IMR-90 (cell line): ENCODE measurements at regions not wholly inside any gene's neighbourhood (a gene's known extent, or its start where the extent isn't known, plus 50 kb on each side); places are given as distances from the start of the nearest gene placed in this dataset.

Experiments used
- ATAC-seq: fragments of 200-7000 bp; cut with Tn5 transposase; 2 replicates; pipeline ENCODE4 v1.9.1; 2020; ENCODE audit warnings: low read depth, mild to moderate bottlenecking, moderate library complexity
- BruUV-seq: library from RNA; stranded (reverse); fragments of 400-500 nt; replicated peaks from 2 replicates; lab custom pipeline; 2021; lab: Mats Ljungman, UMichigan
- CTCF ChIA-PET: fragments of 300-600 bp; formaldehyde crosslinking; extraction: SDS; loops from one replicate; lab custom pipeline; 2021; ENCODE audit warnings: antibody characterized with exemption; lab: Yijun Ruan, JAX
- POLR2A ChIA-PET: fragments of 300-600 bp; sonication (Branson Sonifier 250); formaldehyde crosslinking; loops from one replicate; lab custom pipeline; 2022; ENCODE audit warnings: antibody characterized with exemption; ENCODE audit not compliant: unreplicated experiment; lab: Charles Lee
- DNase-seq: peaks from one replicate; pipeline ENCODE4 v3.0.0; 2013
- H2AFZ ChIP-seq: replicated peaks from 2 replicates; pipeline ENCODE3; 2013; ENCODE audit warnings: low read length, mild to moderate bottlenecking; ENCODE audit not compliant: poor library complexity
- H2AK5ac ChIP-seq: 2 replicates; pipeline ENCODE4 v1.6.1; 2013; ENCODE audit warnings: low read depth, low read length, inconsistent platforms
- H2AK9ac ChIP-seq: replicated peaks from 2 replicates; pipeline ENCODE3; 2013; ENCODE audit warnings: mild to moderate bottlenecking, low read depth, low read length, moderate library complexity; ENCODE audit not compliant: poor library complexity
- H2BK120ac ChIP-seq: 2 replicates; pipeline ENCODE4 v1.6.1; 2013; ENCODE audit warnings: low read depth, low read length, inconsistent platforms
- H2BK15ac ChIP-seq: 3 replicates; pipeline ENCODE4 v1.6.1; 2013; ENCODE audit warnings: low read depth, low read length, inconsistent platforms
- H2BK20ac ChIP-seq: 2 replicates; pipeline ENCODE4 v1.6.1; 2013; ENCODE audit warnings: low read depth, mild to moderate bottlenecking, inconsistent platforms, low read length, moderate library complexity
- H2BK5ac ChIP-seq: 2 replicates; pipeline ENCODE4 v1.6.1; 2013; ENCODE audit warnings: mild to moderate bottlenecking, low read depth, low read length, inconsistent platforms; ENCODE audit not compliant: poor library complexity, severe bottlenecking
- H3K14ac ChIP-seq: replicated peaks from 2 replicates; pipeline ENCODE4 v1.6.1; 2013; ENCODE audit warnings: low read depth, low read length, inconsistent platforms
- H3K18ac ChIP-seq: 2 replicates; pipeline ENCODE4 v1.6.1; 2013; ENCODE audit warnings: low read depth, low read length, control low read depth
- H3K23ac ChIP-seq: 2 replicates; pipeline ENCODE4 v1.6.1; 2013; ENCODE audit warnings: low read depth, low read length, inconsistent platforms
- H3K27ac ChIP-seq: 2 replicates; pipeline ENCODE4 v1.5.1; 2013; ENCODE audit warnings: mild to moderate bottlenecking, control low read depth, low read length; ENCODE audit not compliant: insufficient read depth
- H3K27me3 ChIP-seq: 2 replicates; pipeline ENCODE4 v1.6.1; 2013; ENCODE audit warnings: low read length; ENCODE audit not compliant: control insufficient read depth, insufficient read depth
- H3K36me3 ChIP-seq: 2 replicates; pipeline ENCODE4 v1.6.1; 2013; ENCODE audit warnings: low read length, mixed read lengths; ENCODE audit not compliant: control insufficient read depth, insufficient read depth
- H3K4ac ChIP-seq: 2 replicates; pipeline ENCODE4 v1.6.1; 2013; ENCODE audit warnings: low read depth, low read length, inconsistent platforms
- H3K4me1 ChIP-seq: 2 replicates; pipeline ENCODE4 v1.6.1; 2013; ENCODE audit warnings: low read length, mixed read lengths; ENCODE audit not compliant: control insufficient read depth, insufficient read depth
- H3K4me2 ChIP-seq: 2 replicates; pipeline ENCODE4 v1.6.1; 2013; ENCODE audit warnings: low read depth, mild to moderate bottlenecking, control low read depth, low read length, moderate library complexity
- H3K4me3 ChIP-seq: 2 replicates; pipeline ENCODE4 v1.5.1; 2013; ENCODE audit warnings: low read depth, mild to moderate bottlenecking, control low read depth, low read length, moderate library complexity; ENCODE audit not compliant: insufficient read depth
- H3K56ac ChIP-seq: 2 replicates; pipeline ENCODE4 v1.6.1; 2013; ENCODE audit warnings: low read length, inconsistent platforms; ENCODE audit not compliant: insufficient read depth; ENCODE audit errors: extremely low read depth
- H3K79me1 ChIP-seq, 2 experiments: 2 replicates each; pipeline ENCODE4 v1.6.1; 2013; ENCODE audit warnings: low read length in 2 of 2, inconsistent platforms in 1 of 2, low read depth in 1 of 2
- H3K9ac ChIP-seq: 2 replicates; pipeline ENCODE4 v1.6.1; 2013; ENCODE audit warnings: low read depth, low read length, control low read depth
- H3K9me1 ChIP-seq: 2 replicates; pipeline ENCODE4 v1.6.1; 2013; ENCODE audit warnings: low read length, inconsistent platforms; ENCODE audit not compliant: insufficient read depth
- H3K9me3 ChIP-seq: 2 replicates; pipeline ENCODE4 v1.6.1; 2013; ENCODE audit warnings: low read length; ENCODE audit not compliant: control insufficient read depth, insufficient read depth
- H4K20me1 ChIP-seq: 2 replicates; pipeline ENCODE4 v1.6.1; 2013; ENCODE audit warnings: low read length, inconsistent platforms; ENCODE audit not compliant: insufficient read depth
- H4K5ac ChIP-seq: 2 replicates; pipeline ENCODE4 v1.6.1; 2013; ENCODE audit warnings: mild to moderate bottlenecking, low read depth, low read length, control low read depth
- H4K8ac ChIP-seq, 2 experiments: 2 replicates each; pipeline ENCODE4 v1.6.1; 2013; ENCODE audit warnings: low read depth in 2 of 2, low read length in 2 of 2, control low read depth in 1 of 2, inconsistent platforms in 1 of 2
- H4K91ac ChIP-seq: 2 replicates; pipeline ENCODE4 v1.6.1; 2013; ENCODE audit warnings: low read depth, low read length, inconsistent platforms; ENCODE audit not compliant: insufficient read depth
- MAZ ChIP-seq: IDR thresholded peaks from 2 replicates; pipeline ENCODE4 v1.6.1; 2012; ENCODE audit warnings: low read depth, mild to moderate bottlenecking, low read length, improper control_type of control experiment, moderate library complexity, borderline replicate concordance
- NFE2L2 ChIP-seq: fragments of 150-350 bp; IDR thresholded peaks from 2 replicates; pipeline ENCODE4 v1.6.1; 2016; ENCODE audit warnings: low read depth, mild to moderate bottlenecking, low read length
- RAD21 ChIP-seq: IDR thresholded peaks from 2 replicates; pipeline ENCODE4 v1.6.1; 2012; ENCODE audit warnings: low read length, improper control_type of control experiment
- WGBS, 2 experiments: methylation state at CpG; one replicate each; pipeline versions ENCODE4 v1.1.5 to v1.1.7; 2013; ENCODE audit warnings: missing lambda C conversion rate in 2 of 2; ENCODE audit not compliant: insufficient read length in 1 of 2; ENCODE audit errors: extremely low coverage in 2 of 2; 5-methylcytosine and 5-hydroxymethylcytosine counted together
- dilution Hi-C: fragments of 300-500 bp; cut with HindIII; formaldehyde crosslinking; loops from one replicate; pipeline ENCODE4 v1.14.3; 2018; ENCODE audit warnings: low sequenced_read_pairs; ENCODE audit not compliant: unreplicated experiment
- in situ Hi-C: fragments of 300-500 bp; cut with MboI; formaldehyde crosslinking; loops from 3 replicates; pipeline ENCODE4 v1.14.3; 2019; ENCODE audit warnings: low sequenced_read_pairs, inconsistent platforms, mixed read lengths
- intact Hi-C: fragments of 100-400 bp; cut with micrococcal nuclease; formaldehyde crosslinking; loops from 2 replicates; pipeline ENCODE4 v1.10.0; 2022

DNA sequence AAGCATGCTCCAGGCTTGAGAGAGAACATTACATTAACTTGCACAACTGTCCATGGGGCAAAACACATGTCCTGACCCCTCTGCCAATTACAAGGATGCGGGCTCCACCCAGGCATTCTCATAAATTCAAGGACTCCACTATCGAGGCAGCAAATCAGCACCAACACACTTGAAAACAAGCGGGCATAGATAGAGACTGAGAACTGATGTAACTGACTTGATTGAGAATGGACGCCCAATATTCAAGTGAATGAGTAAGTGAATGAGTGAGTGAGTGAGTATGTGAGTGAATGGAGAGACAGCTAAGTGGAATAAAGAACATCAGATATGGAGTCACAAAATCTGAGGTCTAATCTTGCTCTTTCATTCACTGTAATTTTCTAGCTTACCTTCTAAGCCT lies 75.0 kb upstream of the VSTM2B start:
- in situ Hi-C loops (no loop called here), intact Hi-C loops (no loop called here), dilution Hi-C loops (no loop called here)
- TF ChIP-seq MAZ (no peak), RAD21 (no peak), NFE2L2 (no peak)
- H2BK120ac ChIP-seq, result no peak overlapping the region
- no peaks in the 10 kb centered on the region for H4K20me1 ChIP-seq
- no peak overlapping the region for H3K27ac ChIP-seq
- H2BK20ac ChIP-seq, result no peak overlapping the region
- H3K9me1 ChIP-seq, result no peaks in the 10 kb centered on the region
- no peak for DNase-seq
- no TSS peak for BruUV-seq
- H2AK5ac ChIP-seq, result no peak overlapping the region
- H3K14ac ChIP-seq, result no peak overlapping the region
- no peak overlapping the region for H3K18ac ChIP-seq
- no peaks in the 10 kb centered on the region for H3K36me3 ChIP-seq
- H3K4me3 ChIP-seq, result no peak overlapping the region
- H3K27me3 ChIP-seq, result no peaks in the 10 kb centered on the region
- no peak overlapping the region for H4K5ac ChIP-seq
- no peak for ATAC-seq
- H3K79me1 ChIP-seq, result no peaks in the 10 kb centered on the region
- CTCF ChIA-PET, result no interaction called here
- no peak overlapping the region for H2BK5ac ChIP-seq
- no peaks in the 10 kb centered on the region for H3K4me1 ChIP-seq
- H3K56ac ChIP-seq, result no peak overlapping the region
- H3K9ac ChIP-seq, result no peak overlapping the region
- H4K91ac ChIP-seq, result no peak overlapping the region
- peaks cover 4% of the 10 kb centered on the region; the same call in 1 of the 2 replicates for H3K9me3 ChIP-seq
- no CpG with 5 or more reads among the region's 4 CpGs for WGBS, 2 experiments
- no peak overlapping the region for H2AK9ac ChIP-seq
- POLR2A ChIA-PET, result no interaction called here
- H2AFZ ChIP-seq, result no peak overlapping the region
- no peak overlapping the region for H2BK15ac ChIP-seq
- H3K4me2 ChIP-seq, result no peak overlapping the region
- H4K8ac ChIP-seq, result no peak overlapping the region
- H3K23ac ChIP-seq, result no peak overlapping the region
- no peak overlapping the region for H3K4ac ChIP-seq
